Cardiac septum (tissue), 1 donor: ENCODE measurements at regions not wholly inside any gene's neighbourhood (a gene's known extent, or its start where the extent isn't known, plus 50 kb on each side); places are given as distances from the start of the nearest gene placed in this dataset.
"Not testable (repeated sequence)": the region's sequence is repeated elsewhere in the genome, so short reads cannot be mapped to it uniquely, and the experiment has no call there.

Experiments used
- DNase-seq: peaks from one replicate; pipeline ENCODE4 v3.0.0-alpha.2; 2020; ENCODE audit warnings: low spot score
- intact Hi-C: fragments of 100-400 bp; cut with DNase I; formaldehyde crosslinking; loops from one replicate; pipeline ENCODE4 v1.14.0; 2022
- donor health status: DM: no; HTN: no; CAD: no.

- DNase-seq = no peak
- intact Hi-C loops = no loop called here
Measured at GRCh38 chr6:140397106-140397505, 1022.7 kb upstream of the CITED2 start.

GRCh38 chr6:140393665-140394540 lies 1019.5 kb upstream of the CITED2 start:
- no peak for DNase-seq
- intact Hi-C loops = no loop called here

- DNase-seq = no peak
Measured at GRCh38 chr6:140388815-140389214, 1014.4 kb upstream of the CITED2 start.

GRCh38 chr6:140388192-140388802 lies 1013.8 kb upstream of the CITED2 start:
- DNase-seq = no peak
- intact Hi-C loops = no loop called here

More at GRCh38 chr6:140388815-140389214, 1014.4 kb upstream of the CITED2 start:
- intact Hi-C loops = no loop called here

- no peak for DNase-seq
- intact Hi-C loops = no loop called here
Measured at GRCh38 chr6:140385679-140386078, 1011.2 kb upstream of the CITED2 start.

GRCh38 chr6:140382355-140382754 lies 1007.9 kb upstream of the CITED2 start:
- DNase-seq = no peak
- intact Hi-C loops = no loop called here

GRCh38 chr6:140380427-140381218 lies 1006.2 kb upstream of the CITED2 start:
- DNase-seq = no peak
- intact Hi-C loops = no loop called here

- intact Hi-C loops = no loop called here
- DNase-seq = no peak
Measured at GRCh38 chr6:140379919-140380318, 1005.5 kb upstream of the CITED2 start.

- intact Hi-C loops = no loop called here
- no peak for DNase-seq
Measured at GRCh38 chr6:140376209-140376608, 1001.8 kb upstream of the CITED2 start.

GRCh38 chr6:140373728-140374127 lies 999.3 kb upstream of the CITED2 start:
- intact Hi-C loops, DNase-seq: not testable (repeated sequence)

GRCh38 chr6:140372064-140372463 lies 997.6 kb upstream of the CITED2 start:
- intact Hi-C loops = no loop called here
- DNase-seq = no peak

GRCh38 chr6:140370976-140371870 lies 996.8 kb upstream of the CITED2 start:
- DNase-seq = no peak
- intact Hi-C loops = no loop called here

GRCh38 chr6:140370441-140370840 lies 996.0 kb upstream of the CITED2 start:
- no peak for DNase-seq
- intact Hi-C loops = no loop called here

GRCh38 chr6:140366991-140367390 lies 992.5 kb upstream of the CITED2 start:
- no peak for DNase-seq
- intact Hi-C loops = no loop called here

GRCh38 chr6:140364916-140365315 lies 990.5 kb upstream of the CITED2 start:
- intact Hi-C loops = no loop called here
- no peak for DNase-seq

GRCh38 chr6:140360651-140361050 lies 986.2 kb upstream of the CITED2 start:
- no peak for DNase-seq
- intact Hi-C loops = no loop called here

GRCh38 chr6:140355476-140355875 lies 981.0 kb upstream of the CITED2 start:
- intact Hi-C loops = no loop called here
- DNase-seq = no peak

- intact Hi-C loops = no loop called here
- DNase-seq = no peak
Measured at GRCh38 chr6:140354296-140354695, 979.8 kb upstream of the CITED2 start.

GRCh38 chr6:140353536-140353935 lies 979.1 kb upstream of the CITED2 start:
- intact Hi-C loops = no loop called here
- DNase-seq = no peak
